HepG2 (cell line): ENCODE measurements at regions not wholly inside any gene's neighbourhood (a gene's known extent, or its start where the extent isn't known, plus 50 kb on each side); places are given as distances from the start of the nearest gene placed in this dataset.

Experiments
- CTCF ChIP-seq: sonication (generic); formaldehyde crosslinking; IDR thresholded peaks from 2 replicates; pipeline ENCODE4 v1.5.0; 2020; ENCODE audit warnings: mild to moderate bottlenecking, missing genetic modification reagents, moderate library complexity
- SOX6 ChIP-seq, 2 experiments: fragments of 450-650 bp in 1 of 2; sonication (generic) in 1 of 2; formaldehyde crosslinking in 1 of 2; IDR thresholded peaks; 2 replicates each; pipeline versions ENCODE4 v1.4.0 to v1.6.1; 2017 to 2020; ENCODE audit warnings: antibody characterized with exemption in 1 of 2, mild to moderate bottlenecking in 1 of 2, missing genetic modification reagents in 1 of 2

- no peak for TF ChIP-seq CTCF (CRISPR knock-in tag)
- TF ChIP-seq SOX6 (IDR thresholded peaks at IDR 0.05): no peak
- no peak for TF ChIP-seq SOX6 (CRISPR knock-in tag; IDR thresholded peaks at IDR 0.05)
Observed at GRCh38 chr5:104247260-104247659, 684.7 kb upstream of the NUDT12 start.
